ENCODE measurements at regions not wholly inside any gene's neighbourhood (a gene's known extent, or its start where the extent isn't known, plus 50 kb on each side); places are given as distances from the start of the nearest gene placed in this dataset.

GRCh38 chr6:148164645-148165044, 178.0 kb upstream of the SASH1 start:
- no peak overlapping the region for H3K4me3 ChIP-seq (replicated peaks in 1 of 2; ENCODE audit: low read depth in 2 of 2, low read length in 2 of 2)
- TF ChIP-seq, protein P1, sequence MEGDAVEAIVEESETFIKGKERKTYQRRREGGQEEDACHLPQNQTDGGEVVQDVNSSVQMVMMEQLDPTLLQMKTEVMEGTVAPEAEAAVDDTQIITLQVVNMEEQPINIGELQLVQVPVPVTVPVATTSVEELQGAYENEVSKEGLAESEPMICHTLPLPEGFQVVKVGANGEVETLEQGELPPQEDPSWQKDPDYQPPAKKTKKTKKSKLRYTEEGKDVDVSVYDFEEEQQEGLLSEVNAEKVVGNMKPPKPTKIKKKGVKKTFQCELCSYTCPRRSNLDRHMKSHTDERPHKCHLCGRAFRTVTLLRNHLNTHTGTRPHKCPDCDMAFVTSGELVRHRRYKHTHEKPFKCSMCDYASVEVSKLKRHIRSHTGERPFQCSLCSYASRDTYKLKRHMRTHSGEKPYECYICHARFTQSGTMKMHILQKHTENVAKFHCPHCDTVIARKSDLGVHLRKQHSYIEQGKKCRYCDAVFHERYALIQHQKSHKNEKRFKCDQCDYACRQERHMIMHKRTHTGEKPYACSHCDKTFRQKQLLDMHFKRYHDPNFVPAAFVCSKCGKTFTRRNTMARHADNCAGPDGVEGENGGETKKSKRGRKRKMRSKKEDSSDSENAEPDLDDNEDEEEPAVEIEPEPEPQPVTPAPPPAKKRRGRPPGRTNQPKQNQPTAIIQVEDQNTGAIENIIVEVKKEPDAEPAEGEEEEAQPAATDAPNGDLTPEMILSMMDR (IDR thresholded peaks at IDR 0.05; ENCODE audit: low read depth, low read length), result no peak
- DNase-seq (ENCODE audit: low read depth in 2 of 2), result no peak

DNA sequence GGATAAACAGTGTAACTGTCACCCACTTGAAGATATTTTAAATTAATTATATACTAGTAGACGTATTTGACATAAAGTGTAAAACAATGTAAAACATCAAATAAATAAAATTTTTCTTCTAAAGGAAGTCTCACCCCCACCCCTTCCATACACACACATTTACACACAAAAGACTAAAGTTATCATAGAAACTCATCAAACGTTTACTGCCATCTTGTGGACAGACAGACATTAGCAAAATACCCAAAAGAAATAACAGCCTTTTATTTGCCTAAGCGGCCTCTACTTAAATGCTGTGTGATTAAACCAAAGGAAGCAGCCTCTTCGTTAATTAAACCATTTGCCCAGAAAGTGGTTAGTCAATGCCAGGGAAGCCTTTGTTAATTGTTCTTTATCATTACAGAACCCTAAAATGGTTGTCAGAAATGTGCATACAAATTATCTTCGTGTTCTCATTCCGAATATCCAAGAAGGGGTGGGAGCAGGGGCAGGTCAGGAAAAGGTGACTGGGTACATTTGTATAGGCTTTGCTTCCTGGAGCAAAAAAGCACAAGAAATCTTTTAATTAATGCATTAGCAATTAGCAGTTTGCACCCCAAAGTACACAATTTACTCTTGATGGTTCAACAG, 176.2 kb upstream of the SASH1 start:
- TF ChIP-seq, protein P1 (IDR thresholded peaks at IDR 0.05; ENCODE audit: low read depth, low read length), result peak; percentile 48

GRCh38 chr6:148169706-148170105, 172.9 kb upstream of the SASH1 start:
- TF ChIP-seq, protein P1 (IDR thresholded peaks at IDR 0.05; ENCODE audit: low read depth, low read length), result no peak
- no peak overlapping the region for H3K4me3 ChIP-seq (replicated peaks in 1 of 2; ENCODE audit: low read depth in 2 of 2, low read length in 2 of 2)
- DNase-seq (ENCODE audit: low read depth in 2 of 2), result no peak

More for the DNA sequence above, 176.2 kb upstream of the SASH1 start:
- peak; percentile 76 to 80 for DNase-seq (ENCODE audit: low read depth in 2 of 2)
- H3K4me3 ChIP-seq (replicated peaks in 1 of 2; ENCODE audit: low read depth in 2 of 2, low read length in 2 of 2), result no peak overlapping the region

GRCh38 chr6:148170286-148170685, 172.4 kb upstream of the SASH1 start:
- TF ChIP-seq, protein P1 (IDR thresholded peaks at IDR 0.05; ENCODE audit: low read depth, low read length), result no peak
- no peak overlapping the region for H3K4me3 ChIP-seq (replicated peaks in 1 of 2; ENCODE audit: low read depth in 2 of 2, low read length in 2 of 2)
- DNase-seq (ENCODE audit: low read depth in 2 of 2), result no peak

DNA sequence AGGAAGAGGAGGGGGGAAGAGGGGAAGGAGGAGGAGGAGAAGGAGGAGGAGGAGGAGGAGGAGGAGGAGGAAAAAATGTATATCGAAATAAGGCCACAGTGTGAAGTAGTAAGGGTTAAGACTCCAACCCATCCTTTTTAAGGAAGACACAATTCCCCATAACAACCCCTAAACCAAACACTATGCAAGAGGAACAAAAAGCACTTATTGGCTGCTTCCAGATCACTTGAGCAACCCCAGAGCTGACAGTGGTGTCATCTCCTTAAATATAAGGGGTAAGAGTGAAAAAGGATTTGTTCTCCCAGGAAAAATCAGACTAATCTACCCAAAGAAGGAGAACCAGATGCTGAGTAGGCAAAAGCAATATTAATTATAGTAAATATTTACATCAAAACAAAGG, 169.1 kb upstream of the SASH1 start:
- no peak overlapping the region for H3K4me3 ChIP-seq (replicated peaks in 1 of 2; ENCODE audit: low read depth in 2 of 2, low read length in 2 of 2)
- TF ChIP-seq, protein P1 (IDR thresholded peaks at IDR 0.05; ENCODE audit: low read depth, low read length), result no peak
- DNase-seq (ENCODE audit: low read depth in 2 of 2), result no peak

GRCh38 chr6:148175550-148176188, 167.0 kb upstream of the SASH1 start:
- TF ChIP-seq, protein P1 (IDR thresholded peaks at IDR 0.05; ENCODE audit: low read depth, low read length), result no peak
- DNase-seq (ENCODE audit: low read depth in 2 of 2), result peak; percentile 32 to 35
- no peak overlapping the region for H3K4me3 ChIP-seq (replicated peaks in 1 of 2; ENCODE audit: low read depth in 2 of 2, low read length in 2 of 2)
